OCI-LY7 (cell line): ENCODE measurements at regions not wholly inside any gene's neighbourhood (a gene's known extent, or its start where the extent isn't known, plus 50 kb on each side); places are given as distances from the start of the nearest gene placed in this dataset.

ENCODE experiments used
- EZH2phosphoT487 ChIP-seq: fragments of 200-600 bp; sonication (generic); IDR thresholded peaks from 2 replicates; pipeline ENCODE4 v1.6.1; 2018; ENCODE audit warnings: low read depth, borderline replicate concordance, mild to moderate bottlenecking, mixed run types, antibody characterized with exemption, low read length, moderate library complexity, mixed read lengths
- TF ChIP-seq, protein P1 (sequence below): fragments of 200-600 bp; sonication (generic); conservative IDR thresholded peaks from 2 replicates; pipeline ENCODE4 v1.5.1; 2014; ENCODE audit warnings: mild to moderate bottlenecking, antibody characterized with exemption, low read length, moderate library complexity, mixed read lengths

DNA sequence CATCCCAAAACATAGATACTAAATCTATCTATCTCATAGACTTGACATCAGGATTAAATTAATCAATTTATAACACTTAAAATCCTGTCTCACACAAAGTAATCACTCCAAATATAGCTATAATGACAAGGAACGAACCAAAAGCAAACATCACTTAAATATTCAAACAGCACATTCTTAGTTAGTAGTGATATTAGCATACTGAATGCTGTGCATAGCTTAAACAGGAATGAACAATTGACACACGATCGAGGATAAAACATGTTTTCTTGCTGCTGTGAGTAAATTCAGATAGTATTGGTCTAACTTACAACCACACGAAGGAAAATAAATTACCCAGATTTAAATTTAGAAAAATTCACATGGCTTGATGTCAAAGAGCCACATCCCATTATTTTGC, 58.9 kb upstream of the SNTG2 start:
- TF ChIP-seq, protein P1, sequence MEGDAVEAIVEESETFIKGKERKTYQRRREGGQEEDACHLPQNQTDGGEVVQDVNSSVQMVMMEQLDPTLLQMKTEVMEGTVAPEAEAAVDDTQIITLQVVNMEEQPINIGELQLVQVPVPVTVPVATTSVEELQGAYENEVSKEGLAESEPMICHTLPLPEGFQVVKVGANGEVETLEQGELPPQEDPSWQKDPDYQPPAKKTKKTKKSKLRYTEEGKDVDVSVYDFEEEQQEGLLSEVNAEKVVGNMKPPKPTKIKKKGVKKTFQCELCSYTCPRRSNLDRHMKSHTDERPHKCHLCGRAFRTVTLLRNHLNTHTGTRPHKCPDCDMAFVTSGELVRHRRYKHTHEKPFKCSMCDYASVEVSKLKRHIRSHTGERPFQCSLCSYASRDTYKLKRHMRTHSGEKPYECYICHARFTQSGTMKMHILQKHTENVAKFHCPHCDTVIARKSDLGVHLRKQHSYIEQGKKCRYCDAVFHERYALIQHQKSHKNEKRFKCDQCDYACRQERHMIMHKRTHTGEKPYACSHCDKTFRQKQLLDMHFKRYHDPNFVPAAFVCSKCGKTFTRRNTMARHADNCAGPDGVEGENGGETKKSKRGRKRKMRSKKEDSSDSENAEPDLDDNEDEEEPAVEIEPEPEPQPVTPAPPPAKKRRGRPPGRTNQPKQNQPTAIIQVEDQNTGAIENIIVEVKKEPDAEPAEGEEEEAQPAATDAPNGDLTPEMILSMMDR = no peak
- no peak for TF ChIP-seq EZH2phosphoT487
